CD4-positive, alpha-beta T cell treated with Interleukin-15 for 1 hour (primary cell): ENCODE measurements at regions not wholly inside any gene's neighbourhood (a gene's known extent, or its start where the extent isn't known, plus 50 kb on each side); places are given as distances from the start of the nearest gene placed in this dataset.
"Not testable (repeated sequence)": the region's sequence is repeated elsewhere in the genome, so short reads cannot be mapped to it uniquely, and the experiment has no call there.

Experiments
- DNase-seq: peaks from one replicate; pipeline ENCODE4 v3.0.0-alpha.2; 2020

DNA sequence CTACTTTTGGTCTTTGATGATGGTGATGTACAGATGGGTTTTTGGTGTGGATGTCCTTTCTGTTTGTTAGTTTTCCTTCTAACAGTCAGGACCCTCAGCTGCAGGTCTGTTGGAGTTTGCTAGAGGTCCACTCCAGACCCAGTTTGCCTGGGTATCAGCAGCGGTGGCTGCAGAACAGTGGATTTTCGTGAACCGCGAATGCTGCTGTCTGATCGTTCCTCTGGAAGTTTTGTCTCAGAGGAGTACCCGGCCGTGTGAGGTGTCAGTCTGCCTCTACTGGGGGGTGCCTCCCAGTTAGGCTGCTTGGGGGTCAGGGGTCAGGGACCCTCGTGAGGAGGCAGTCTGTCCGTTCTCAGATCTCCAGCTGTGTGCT lies 56.6 kb upstream of the TNFAIP8 start:
- DNase-seq: not testable (repeated sequence)

DNA sequence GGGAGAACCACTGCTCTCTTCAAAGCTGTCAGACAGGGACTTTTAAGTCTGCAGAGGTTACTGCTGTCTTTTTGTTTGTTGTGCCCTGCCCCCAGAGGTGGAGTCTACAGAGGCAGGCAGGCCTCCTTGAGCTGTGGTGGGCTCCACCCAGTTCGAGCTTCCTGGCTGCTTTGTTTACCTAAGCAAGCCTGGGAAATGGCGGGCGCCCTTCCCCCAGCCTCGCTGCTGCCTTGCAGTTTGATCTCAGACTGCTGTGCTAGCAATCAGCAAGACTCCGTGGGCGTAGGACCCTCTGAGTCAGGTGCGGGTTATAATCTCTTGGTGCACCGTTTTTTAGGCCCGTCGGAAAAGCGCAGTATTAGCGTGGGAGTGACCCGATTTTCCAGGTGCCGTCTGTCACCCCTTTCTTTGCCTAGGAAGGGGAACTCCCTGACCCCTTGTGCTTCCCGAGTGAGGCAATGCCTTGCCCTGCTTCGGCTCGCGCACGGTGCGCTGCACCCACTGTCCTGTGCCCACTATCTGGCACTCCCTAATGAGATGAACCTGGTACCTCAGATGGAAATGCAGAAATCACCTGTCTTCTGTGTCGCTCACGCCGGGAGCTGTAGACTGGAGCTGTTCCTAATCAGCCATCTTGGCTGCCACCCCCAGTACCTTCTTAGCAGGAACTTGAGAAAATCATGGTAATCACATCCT lies 56.1 kb upstream of the TNFAIP8 start:
- DNase-seq: peak; percentile 90

GRCh38 chr5:119300311-119300670 lies 55.5 kb upstream of the TNFAIP8 start:
- no peak for DNase-seq

GRCh38 chr5:119301210-119301609 lies 54.6 kb upstream of the TNFAIP8 start:
- DNase-seq: no peak

DNA sequence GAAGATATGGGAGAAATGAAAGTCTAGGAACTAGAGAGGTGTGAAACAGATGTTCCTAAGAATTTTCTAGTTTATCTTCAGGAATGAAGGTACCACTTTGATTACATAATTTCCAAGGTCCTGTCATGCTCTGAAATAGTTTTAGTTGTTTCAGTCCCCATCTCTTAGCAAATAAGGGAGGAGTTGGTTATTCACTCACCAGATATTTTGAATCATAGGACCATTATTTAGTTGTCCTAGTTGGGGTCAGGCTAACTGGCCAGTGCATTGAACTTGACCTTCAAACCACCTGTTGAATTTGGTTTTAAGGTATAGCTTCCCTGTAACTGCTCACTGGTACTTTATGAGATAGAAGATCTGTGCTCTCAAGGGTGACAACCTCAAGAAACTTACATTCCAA lies 53.9 kb upstream of the TNFAIP8 start:
- DNase-seq: no peak

DNA sequence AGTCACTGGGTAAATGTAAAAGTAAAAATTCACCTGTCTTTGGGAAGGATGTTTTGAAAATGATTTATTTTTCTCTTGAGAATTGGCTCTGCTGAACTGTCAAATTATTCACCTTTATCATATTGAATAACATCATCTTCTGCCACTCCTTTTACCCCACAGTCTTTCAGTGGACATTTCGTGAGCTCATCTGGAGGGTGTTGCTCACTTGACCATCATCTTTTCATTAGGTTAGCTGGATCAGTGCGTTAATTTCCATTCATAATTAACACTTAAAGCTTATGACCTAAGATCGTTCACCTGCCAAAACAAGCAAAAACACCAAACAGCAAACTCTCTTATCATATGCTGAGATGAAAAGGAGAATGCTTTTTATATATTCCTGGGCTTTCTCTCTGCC lies 53.4 kb upstream of the TNFAIP8 start:
- no peak for DNase-seq

DNA sequence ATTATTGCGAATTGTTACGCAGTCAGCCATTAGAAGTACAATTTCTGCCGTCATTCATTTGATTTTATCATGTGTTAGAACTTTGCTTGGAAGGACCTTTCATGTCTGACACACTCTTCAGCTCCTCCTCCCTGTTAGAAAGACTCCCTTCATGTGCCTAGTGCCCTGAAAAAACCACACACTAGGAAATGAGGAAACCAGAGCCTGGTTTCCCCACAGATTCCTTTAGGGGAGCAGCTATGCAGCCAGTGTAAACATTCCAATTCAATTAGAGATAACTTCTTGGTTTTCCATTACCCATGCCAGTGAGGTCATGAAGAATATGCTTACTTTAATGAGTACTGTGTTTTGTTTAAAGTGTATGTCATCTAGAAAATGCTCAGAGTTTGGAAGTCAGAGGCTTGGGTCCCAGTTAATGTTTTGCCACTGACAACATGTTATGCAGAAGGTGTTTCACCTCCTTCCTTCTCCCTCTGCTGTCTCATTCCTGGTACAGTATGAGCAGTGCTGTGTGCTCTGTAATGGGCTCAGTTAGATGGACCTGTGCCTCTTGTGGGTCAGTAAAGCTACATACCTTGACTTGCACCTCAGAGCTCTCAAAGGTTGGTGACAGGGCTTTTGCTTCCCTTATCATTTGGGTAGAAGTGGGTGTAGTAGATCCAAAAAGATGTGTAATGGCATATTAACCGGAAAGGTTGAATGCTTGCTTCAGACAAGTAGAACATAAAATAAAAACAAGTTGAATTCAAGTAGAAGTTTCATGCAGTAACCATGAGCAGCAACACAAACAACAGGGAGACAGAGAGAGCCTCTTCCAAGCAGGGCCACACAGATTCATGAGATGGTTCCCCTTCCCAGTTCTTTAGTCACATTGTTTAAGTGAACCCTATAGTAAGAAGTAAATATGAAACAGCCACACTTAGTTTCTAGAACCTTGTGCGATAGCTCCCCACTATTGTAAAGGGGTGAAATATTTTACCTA lies 52.6 kb upstream of the TNFAIP8 start:
- no peak for DNase-seq

GRCh38 chr5:119304439-119305211 lies 51.2 kb upstream of the TNFAIP8 start:
- no peak for DNase-seq
